ENCODE measurements at regions not wholly inside any gene's neighbourhood (a gene's known extent, or its start where the extent isn't known, plus 50 kb on each side); places are given as distances from the start of the nearest gene placed in this dataset.
A peak's percentile ranks its signal among the peaks of the same experiment; 100 is the strongest.

DNA sequence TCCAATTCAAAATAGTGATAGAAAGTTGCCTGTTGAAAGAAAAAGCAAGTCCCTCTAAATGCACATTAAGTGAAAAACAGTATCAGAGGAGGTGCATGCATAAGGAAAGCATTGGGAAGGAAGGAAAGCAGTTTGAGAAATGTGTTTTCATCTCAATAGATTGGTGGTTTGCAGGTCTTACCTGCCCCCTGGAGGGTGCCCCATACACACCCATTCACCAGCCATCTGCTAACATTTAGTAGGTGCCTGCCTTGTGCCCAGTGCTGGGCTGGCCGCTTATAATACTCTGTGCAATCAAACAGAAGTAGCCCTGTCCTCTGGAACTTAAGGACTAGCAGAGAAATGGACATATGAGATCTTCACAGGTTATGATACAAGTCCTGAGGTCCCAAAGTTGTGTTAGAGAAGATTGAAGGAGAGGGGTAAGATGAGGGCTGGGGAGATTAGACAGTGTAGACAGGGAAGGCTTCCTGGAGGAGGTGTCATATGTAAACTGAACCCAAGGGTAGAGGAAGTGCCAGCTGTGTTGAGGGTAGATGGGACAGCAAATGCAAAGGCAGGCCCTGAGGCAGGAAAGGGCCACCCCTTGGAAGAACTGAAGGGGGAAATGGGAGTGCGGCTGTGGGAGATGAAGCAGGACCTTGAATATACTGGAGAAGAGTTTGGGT, 184.2 kb downstream of the MN1 start:
- TF ChIP-seq, protein P1, sequence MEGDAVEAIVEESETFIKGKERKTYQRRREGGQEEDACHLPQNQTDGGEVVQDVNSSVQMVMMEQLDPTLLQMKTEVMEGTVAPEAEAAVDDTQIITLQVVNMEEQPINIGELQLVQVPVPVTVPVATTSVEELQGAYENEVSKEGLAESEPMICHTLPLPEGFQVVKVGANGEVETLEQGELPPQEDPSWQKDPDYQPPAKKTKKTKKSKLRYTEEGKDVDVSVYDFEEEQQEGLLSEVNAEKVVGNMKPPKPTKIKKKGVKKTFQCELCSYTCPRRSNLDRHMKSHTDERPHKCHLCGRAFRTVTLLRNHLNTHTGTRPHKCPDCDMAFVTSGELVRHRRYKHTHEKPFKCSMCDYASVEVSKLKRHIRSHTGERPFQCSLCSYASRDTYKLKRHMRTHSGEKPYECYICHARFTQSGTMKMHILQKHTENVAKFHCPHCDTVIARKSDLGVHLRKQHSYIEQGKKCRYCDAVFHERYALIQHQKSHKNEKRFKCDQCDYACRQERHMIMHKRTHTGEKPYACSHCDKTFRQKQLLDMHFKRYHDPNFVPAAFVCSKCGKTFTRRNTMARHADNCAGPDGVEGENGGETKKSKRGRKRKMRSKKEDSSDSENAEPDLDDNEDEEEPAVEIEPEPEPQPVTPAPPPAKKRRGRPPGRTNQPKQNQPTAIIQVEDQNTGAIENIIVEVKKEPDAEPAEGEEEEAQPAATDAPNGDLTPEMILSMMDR (IDR thresholded peaks at IDR 0.05; ENCODE audit: low read depth, low read length), result peak; percentile 22
- TF ChIP-seq EZH2phosphoT487 (IDR thresholded peaks at IDR 0.05; ENCODE audit: low read depth), result no peak
- Histone ChIP-seq H4K20me1 (ENCODE audit: insufficient read depth, low read length) (no peaks in the 10 kb centered on the region), H3K9ac (ENCODE audit: low read length) (no peak overlapping the region), H3K4me1 (ENCODE audit: low read length) (no peaks in the 10 kb centered on the region), H3K27ac (ENCODE audit: low read length) (no peak overlapping the region), H3K9me3 (ENCODE audit: insufficient read depth, low read length) (no peaks in the 10 kb centered on the region), H3K4me2 (ENCODE audit: low read length) (no peak overlapping the region), H3K36me3 (replicated peaks; ENCODE audit: low read depth, low read length) (no peaks in the 10 kb centered on the region), H3K4me3 (ENCODE audit: low read length) (no peak overlapping the region), H3K27me3 (ENCODE audit: low read depth, low read length) (peaks cover 13% of the 10 kb centered on the region; the same call in 1 of the 2 replicates), H3K79me2 (ENCODE audit: low read length) (no peaks in the 10 kb centered on the region), H2AFZ (ENCODE audit: low read depth, low read length) (no peak overlapping the region)

DNA sequence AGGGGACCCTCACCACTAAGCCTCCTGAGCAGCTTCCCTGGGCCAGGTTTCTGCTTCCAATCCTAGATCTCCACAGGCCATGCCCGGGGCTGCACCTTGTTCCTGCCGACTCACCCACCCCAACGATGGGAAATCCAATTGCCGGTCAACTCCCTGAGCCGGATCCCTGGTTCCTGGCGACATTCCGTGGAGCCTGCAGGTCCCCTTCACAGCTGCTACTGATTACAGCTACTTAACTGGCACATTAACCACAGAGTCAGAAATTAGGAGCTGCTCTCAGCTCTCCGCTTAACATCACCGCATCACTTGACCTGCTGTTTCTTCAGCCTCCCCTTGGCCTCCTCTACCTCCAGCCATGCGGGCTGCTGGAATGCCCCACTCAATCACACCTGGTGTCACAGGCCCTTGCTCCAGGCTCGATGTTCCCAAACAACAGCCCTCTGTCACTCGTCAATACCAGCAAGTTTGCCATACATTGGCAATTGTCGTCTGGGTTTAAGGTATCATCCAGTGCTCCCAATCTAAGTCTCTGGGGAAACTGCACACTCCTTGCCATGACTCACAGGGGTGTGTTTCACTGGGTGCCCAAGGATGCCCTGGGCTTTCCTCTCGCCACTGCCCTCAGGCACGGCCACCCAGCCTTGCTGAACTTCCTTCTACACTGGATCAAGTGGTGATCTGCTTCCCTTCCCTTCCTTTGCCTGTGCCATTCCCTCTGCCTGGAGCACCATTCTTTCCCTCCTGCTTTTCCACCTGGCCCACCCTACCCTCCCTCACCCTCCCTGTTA, 181.0 kb downstream of the MN1 start:
- Histone ChIP-seq H3K36me3 (replicated peaks; ENCODE audit: low read depth, low read length) (no peaks in the 10 kb centered on the region), H3K9ac (ENCODE audit: low read length) (no peak overlapping the region), H2AFZ (ENCODE audit: low read depth, low read length) (no peak overlapping the region), H3K9me3 (ENCODE audit: insufficient read depth, low read length) (no peaks in the 10 kb centered on the region), H3K27ac (ENCODE audit: low read length) (no peak overlapping the region), H3K4me3 (ENCODE audit: low read length) (no peak overlapping the region), H3K79me2 (ENCODE audit: low read length) (no peaks in the 10 kb centered on the region), H3K4me2 (ENCODE audit: low read length) (no peak overlapping the region), H3K27me3 (ENCODE audit: low read depth, low read length) (peaks cover 13% of the 10 kb centered on the region; the same call in 1 of the 2 replicates), H3K4me1 (ENCODE audit: low read length) (no peaks in the 10 kb centered on the region), H4K20me1 (ENCODE audit: insufficient read depth, low read length) (no peaks in the 10 kb centered on the region)
- TF ChIP-seq, protein P1 (IDR thresholded peaks at IDR 0.05; ENCODE audit: low read depth, low read length), result no peak
- TF ChIP-seq EZH2phosphoT487 (IDR thresholded peaks at IDR 0.05; ENCODE audit: low read depth), result no peak

DNA sequence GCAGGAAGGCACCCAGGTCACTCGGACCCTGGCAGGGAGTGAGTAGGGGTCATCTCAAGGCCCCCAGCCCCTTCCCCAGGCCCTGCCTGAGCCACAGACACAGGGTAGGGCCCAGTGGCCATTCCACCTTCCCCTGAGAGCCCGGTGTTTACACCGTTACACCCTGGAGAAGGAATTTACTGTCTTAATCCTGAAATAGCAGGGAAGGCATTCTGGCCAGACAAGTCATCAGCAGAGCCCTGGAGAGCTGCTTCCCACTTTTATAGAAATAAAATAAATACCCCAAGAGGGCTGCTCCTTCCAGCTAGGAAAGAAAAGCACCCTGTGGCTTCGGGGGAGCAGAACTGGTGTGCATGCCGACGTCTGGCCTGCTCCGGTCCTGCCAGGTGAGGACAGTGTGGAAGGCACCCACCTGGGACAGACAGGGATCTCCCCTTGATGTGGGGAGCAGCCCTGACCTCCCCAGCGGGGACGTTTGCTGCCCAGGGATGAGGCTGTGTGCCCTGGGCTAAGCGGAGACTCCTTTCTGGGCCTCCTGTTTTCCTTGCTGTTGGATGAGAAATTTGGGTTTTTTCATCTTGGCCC, 180.0 kb downstream of the MN1 start:
- Histone ChIP-seq H3K27ac (ENCODE audit: low read length) (no peak overlapping the region), H3K9ac (ENCODE audit: low read length) (no peak overlapping the region), H3K4me1 (ENCODE audit: low read length) (no peaks in the 10 kb centered on the region)

More for the DNA sequence above, 180.0 kb downstream of the MN1 start:
- no peak overlapping the region for H3K4me3 ChIP-seq (ENCODE audit: low read length)
- H3K27me3 ChIP-seq (ENCODE audit: low read depth, low read length), result peaks cover 9% of the 10 kb centered on the region; the same call in 1 of the 2 replicates
- H3K4me2 ChIP-seq (ENCODE audit: low read length), result no peak overlapping the region
- TF ChIP-seq, protein P1 (IDR thresholded peaks at IDR 0.05; ENCODE audit: low read depth, low read length), result no peak
- TF ChIP-seq EZH2phosphoT487 (IDR thresholded peaks at IDR 0.05; ENCODE audit: low read depth), result no peak
- no peak overlapping the region for H2AFZ ChIP-seq (ENCODE audit: low read depth, low read length)
- H4K20me1 ChIP-seq (ENCODE audit: insufficient read depth, low read length), result no peaks in the 10 kb centered on the region
- no peaks in the 10 kb centered on the region for H3K9me3 ChIP-seq (ENCODE audit: insufficient read depth, low read length)
- no peaks in the 10 kb centered on the region for H3K36me3 ChIP-seq (replicated peaks; ENCODE audit: low read depth, low read length)
- H3K79me2 ChIP-seq (ENCODE audit: low read length), result no peaks in the 10 kb centered on the region
